Tibial nerve (tissue), 4 donors: ENCODE measurements at regions not wholly inside any gene's neighbourhood (a gene's known extent, or its start where the extent isn't known, plus 50 kb on each side); places are given as distances from the start of the nearest gene placed in this dataset.

Experiments used
- DNase-seq, 2 donors: peaks; one replicate each; pipeline ENCODE4 v3.0.0-alpha.2; 2019; ENCODE audit warnings: low spot score in 2 of 2
- H3K27ac ChIP-seq, 4 donors: fragments of 200-600 bp; sonication (generic) in 3 of 4; one replicate each; pipeline ENCODE4 v1.5.1; 2017 to 2019; ENCODE audit warnings: mild to moderate bottlenecking in 1 of 4
- H3K27me3 ChIP-seq, 2 donors: fragments of 200-600 bp; sonication (generic) in 1 of 2; one replicate each; pipeline versions ENCODE4 v1.5.1 to v1.6.0; 2017 to 2019
- H3K36me3 ChIP-seq, 3 donors: fragments of 200-600 bp; sonication (generic); one replicate each; pipeline ENCODE4 v1.5.1; 2018 to 2019
- H3K4me1 ChIP-seq, 4 donors: fragments of 200-600 bp; sonication (generic) in 3 of 4; one replicate each; pipeline ENCODE4 v1.5.1; 2017 to 2019
- H3K4me3 ChIP-seq, 4 donors: fragments of 200-600 bp; sonication (generic) in 3 of 4; one replicate each; pipeline ENCODE4 v1.5.1; 2017 to 2019; ENCODE audit warnings: mild to moderate bottlenecking in 1 of 4, moderate library complexity in 1 of 4
- H3K9me3 ChIP-seq, 4 donors: fragments of 200-600 bp; sonication (generic) in 3 of 4; one replicate each; pipeline ENCODE4 v1.5.1; 2017 to 2019
- EP300 ChIP-seq, 2 donors: sonication (generic); formaldehyde crosslinking; IDR thresholded peaks; one replicate each; pipeline ENCODE4 v1.6.1; 2017; ENCODE audit warnings: antibody characterized with exemption in 2 of 2, mild to moderate bottlenecking in 1 of 2
- POLR2A ChIP-seq, 2 donors: fragments of 450-650 bp; IDR thresholded peaks; one replicate each; pipeline ENCODE4 v1.6.1; 2017; ENCODE audit warnings: antibody characterized with exemption in 2 of 2, mild to moderate bottlenecking in 2 of 2, moderate library complexity in 2 of 2
- WGBS, 2 donors: methylation state at CpG; one replicate each; pipeline ENCODE4 v1.1.5; 2018; 5-methylcytosine and 5-hydroxymethylcytosine counted together
- TF ChIP-seq, protein P1 (sequence below), 5 experiments: fragments of 200-600 bp in 3 of 5; fragments of 450-650 bp in 2 of 5; sonication (generic) in 3 of 5; IDR thresholded peaks; one replicate each; pipeline ENCODE4 v1.5.1; 2016 to 2019; ENCODE audit warnings: antibody characterized with exemption in 5 of 5, mild to moderate bottlenecking in 3 of 5, moderate library complexity in 2 of 5

- Histone ChIP-seq H3K4me1 (peaks cover 0 to 6% (median 0%) of the 10 kb centered on the region in 4 donors), H3K4me3 (no peak overlapping the region), H3K36me3 (no peaks in the 10 kb centered on the region), H3K27ac (no peak overlapping the region), H3K9me3 (no peaks in the 10 kb centered on the region), H3K27me3 (no peaks in the 10 kb centered on the region)
- 96 to 100% methylated on average over 1 of the region's 1 CpG for WGBS, 2 donors
- no peak for DNase-seq
- TF ChIP-seq, protein P1, sequence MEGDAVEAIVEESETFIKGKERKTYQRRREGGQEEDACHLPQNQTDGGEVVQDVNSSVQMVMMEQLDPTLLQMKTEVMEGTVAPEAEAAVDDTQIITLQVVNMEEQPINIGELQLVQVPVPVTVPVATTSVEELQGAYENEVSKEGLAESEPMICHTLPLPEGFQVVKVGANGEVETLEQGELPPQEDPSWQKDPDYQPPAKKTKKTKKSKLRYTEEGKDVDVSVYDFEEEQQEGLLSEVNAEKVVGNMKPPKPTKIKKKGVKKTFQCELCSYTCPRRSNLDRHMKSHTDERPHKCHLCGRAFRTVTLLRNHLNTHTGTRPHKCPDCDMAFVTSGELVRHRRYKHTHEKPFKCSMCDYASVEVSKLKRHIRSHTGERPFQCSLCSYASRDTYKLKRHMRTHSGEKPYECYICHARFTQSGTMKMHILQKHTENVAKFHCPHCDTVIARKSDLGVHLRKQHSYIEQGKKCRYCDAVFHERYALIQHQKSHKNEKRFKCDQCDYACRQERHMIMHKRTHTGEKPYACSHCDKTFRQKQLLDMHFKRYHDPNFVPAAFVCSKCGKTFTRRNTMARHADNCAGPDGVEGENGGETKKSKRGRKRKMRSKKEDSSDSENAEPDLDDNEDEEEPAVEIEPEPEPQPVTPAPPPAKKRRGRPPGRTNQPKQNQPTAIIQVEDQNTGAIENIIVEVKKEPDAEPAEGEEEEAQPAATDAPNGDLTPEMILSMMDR (IDR thresholded peaks at IDR 0.05) = no peak
- TF ChIP-seq POLR2A (IDR thresholded peaks at IDR 0.05) (no peak), EP300 (IDR thresholded peaks at IDR 0.05) (no peak)
Measured at GRCh38 chr7:36071605-36072004, 81.4 kb upstream of the EEPD1 start.

DNA sequence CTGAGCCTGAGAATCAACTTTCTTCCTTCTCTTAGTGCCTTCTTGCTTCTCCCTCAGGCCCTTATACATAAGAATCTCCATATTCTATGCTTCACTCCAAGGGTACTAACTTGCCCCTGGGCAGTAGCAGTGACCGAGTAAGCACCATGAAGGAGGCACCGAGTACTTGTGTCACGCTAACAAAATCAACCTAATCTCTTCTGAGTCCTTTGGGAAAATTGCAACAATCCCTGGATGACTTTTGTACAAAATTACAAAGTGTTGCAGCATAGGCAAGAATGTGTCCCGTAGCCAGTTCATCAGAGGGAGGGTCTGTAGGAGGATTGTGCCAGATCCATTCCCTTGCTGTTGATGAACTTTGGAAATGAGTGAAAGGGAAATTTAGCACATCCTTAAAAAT is 80.4 kb upstream of the EEPD1 start:
- no peak overlapping the region for H3K27ac ChIP-seq
- 87 to 91% methylated on average over 4 of the region's 4 CpGs for WGBS, 2 donors
- H3K36me3 ChIP-seq = no peaks in the 10 kb centered on the region
- no peak for DNase-seq
- H3K4me3 ChIP-seq = no peak overlapping the region
- H3K4me1 ChIP-seq = peaks cover 0 to 6% (median 0%) of the 10 kb centered on the region in 4 donors
- no peaks in the 10 kb centered on the region for H3K9me3 ChIP-seq
- no peaks in the 10 kb centered on the region for H3K27me3 ChIP-seq
- TF ChIP-seq, protein P1 (IDR thresholded peaks at IDR 0.05) = no peak
- TF ChIP-seq EP300 (IDR thresholded peaks at IDR 0.05) (no peak), POLR2A (IDR thresholded peaks at IDR 0.05) (no peak)

- Histone ChIP-seq H3K4me1 (peaks cover 0 to 6% (median 0%) of the 10 kb centered on the region in 4 donors), H3K27me3 (no peaks in the 10 kb centered on the region), H3K9me3 (no peaks in the 10 kb centered on the region), H3K36me3 (no peaks in the 10 kb centered on the region), H3K27ac (no peak overlapping the region), H3K4me3 (no peak overlapping the region)
- DNase-seq = no peak
- TF ChIP-seq EP300 (IDR thresholded peaks at IDR 0.05) = no peak
- TF ChIP-seq, protein P1 (IDR thresholded peaks at IDR 0.05) = no peak
Measured at GRCh38 chr7:36075561-36075960, 77.5 kb upstream of the EEPD1 start.

DNA sequence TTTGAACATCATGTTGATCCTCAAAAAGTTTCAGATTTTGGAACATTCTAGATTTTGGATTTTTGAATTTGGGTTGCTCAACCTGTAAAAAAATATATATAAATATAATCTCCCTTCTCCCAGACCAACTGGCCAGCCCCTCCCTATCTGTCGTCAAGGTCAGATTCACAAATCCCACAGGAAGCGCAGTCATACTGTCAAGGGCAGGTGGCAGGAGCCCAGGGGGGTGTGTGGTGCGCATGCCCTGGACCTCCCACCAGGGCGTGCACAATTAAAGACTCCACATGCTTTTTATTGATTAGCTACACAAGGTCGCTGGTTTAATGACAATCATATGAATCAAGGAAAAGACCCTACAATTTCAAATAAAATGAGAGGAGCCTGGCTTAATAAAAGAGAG is 77.0 kb upstream of the EEPD1 start:
- Histone ChIP-seq H3K27ac (no peak overlapping the region), H3K9me3 (no peaks in the 10 kb centered on the region), H3K27me3 (no peaks in the 10 kb centered on the region), H3K4me1 (peaks cover 0 to 6% (median 0%) of the 10 kb centered on the region in 4 donors), H3K36me3 (no peaks in the 10 kb centered on the region), H3K4me3 (no peak overlapping the region)
- no peak for DNase-seq
- TF ChIP-seq, protein P1 (IDR thresholded peaks at IDR 0.05) = no peak
- no peak for TF ChIP-seq EP300 (IDR thresholded peaks at IDR 0.05)
- TF ChIP-seq POLR2A (IDR thresholded peaks at IDR 0.05) = no peak
- 67 to 75% methylated on average over 5 of the region's 5 CpGs for WGBS, 2 donors

DNA sequence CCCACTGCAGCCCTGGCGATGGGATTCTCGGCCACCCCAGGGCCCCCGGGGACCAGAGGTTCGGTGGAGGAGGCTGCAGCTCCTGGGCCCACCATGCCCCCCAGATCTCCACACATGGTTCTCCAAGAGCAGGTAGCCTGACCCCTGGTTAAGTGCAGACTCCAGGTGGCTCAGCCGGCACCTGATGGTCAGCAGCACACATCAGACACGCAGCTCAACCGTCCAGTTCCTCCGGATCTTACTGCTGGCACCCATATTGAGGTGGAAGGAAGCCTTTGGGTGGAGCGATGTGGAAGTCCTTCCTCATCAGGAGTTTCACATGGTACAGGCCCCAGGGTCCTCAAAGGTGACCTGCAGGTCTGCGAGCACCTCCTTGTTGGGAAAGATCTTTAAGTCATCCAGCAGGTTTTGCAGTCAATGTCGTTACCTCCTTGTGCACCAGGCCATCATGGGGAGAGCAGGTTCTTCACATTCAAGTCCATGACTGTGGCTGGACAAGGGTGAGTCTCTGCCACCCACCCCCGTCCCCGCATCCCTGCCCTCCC is 74.2 kb upstream of the EEPD1 start:
- no peak for DNase-seq
- Histone ChIP-seq H3K4me3 (no peak overlapping the region), H3K27ac (no peak overlapping the region), H3K4me1 (peaks cover 0 to 12% (median 0%) of the 10 kb centered on the region in 4 donors), H3K9me3 (no peaks in the 10 kb centered on the region), H3K27me3 (no peaks in the 10 kb centered on the region), H3K36me3 (no peaks in the 10 kb centered on the region)
- TF ChIP-seq EP300 (IDR thresholded peaks at IDR 0.05) (no peak), POLR2A (IDR thresholded peaks at IDR 0.05) (no peak)
- 86 to 91% methylated on average over 12 to 13 of the region's 13 CpGs for WGBS, 2 donors
